IMR-90 (cell line): ENCODE measurements at regions not wholly inside any gene's neighbourhood (a gene's known extent, or its start where the extent isn't known, plus 50 kb on each side); places are given as distances from the start of the nearest gene placed in this dataset.
"Not testable (repeated sequence)": the region's sequence is repeated elsewhere in the genome, so short reads cannot be mapped to it uniquely, and the experiment has no call there.

Experiments
- CTCF ChIP-seq: conservative IDR thresholded peaks from 2 replicates; pipeline ENCODE4 v1.5.1; 2012; ENCODE audit warnings: mild to moderate bottlenecking, low read depth, low read length, improper control_type of control experiment
- POLR2A ChIP-seq: IDR thresholded peaks from 2 replicates; pipeline ENCODE4 v1.6.1; 2012; ENCODE audit warnings: mild to moderate bottlenecking, low read depth, low read length
- RFX5 ChIP-seq: IDR thresholded peaks from 2 replicates; pipeline ENCODE4 v1.8.0; 2012; ENCODE audit warnings: low read depth, mild to moderate bottlenecking, low read length, moderate library complexity

- TF ChIP-seq POLR2A, CTCF, RFX5: not testable (repeated sequence)
These were observed 279.4 kb upstream of the PLGLB2 start for GRCh38 chr2:87468429-87468981.
